GM23248 (cell line): ENCODE measurements at regions not wholly inside any gene's neighbourhood (a gene's known extent, or its start where the extent isn't known, plus 50 kb on each side); places are given as distances from the start of the nearest gene placed in this dataset.

Experiments
- EZH2 ChIP-seq: fragments of 200-600 bp; sonication (generic); IDR thresholded peaks from 2 replicates; pipeline ENCODE4 v1.6.1; 2018; ENCODE audit warnings: antibody characterized with exemption, mild to moderate bottlenecking; ENCODE audit not compliant: insufficient read depth, poor library complexity, severe bottlenecking
- EZH2phosphoT487 ChIP-seq: fragments of 200-600 bp; sonication (generic); IDR thresholded peaks from 2 replicates; pipeline ENCODE4 v1.6.1; 2018; ENCODE audit warnings: antibody characterized with exemption, moderate library complexity, mild to moderate bottlenecking, low read depth; ENCODE audit not compliant: insufficient read depth

GRCh38 chr5:175820230-175820629 lies 51.1 kb upstream of the CPLX2 start:
- TF ChIP-seq EZH2phosphoT487 (no peak), EZH2 (no peak)
